Vagina (tissue), 2 donors: ENCODE measurements at regions not wholly inside any gene's neighbourhood (a gene's known extent, or its start where the extent isn't known, plus 50 kb on each side); places are given as distances from the start of the nearest gene placed in this dataset.

Experiments
- DNase-seq, 2 donors: peaks; one replicate each; pipeline ENCODE4 v3.0.0-alpha.2; 2017; ENCODE audit errors: extremely low spot score in 2 of 2
- H3K27ac ChIP-seq: fragments of 200-600 bp; sonication (generic); one replicate; pipeline ENCODE4 v1.5.1; 2019
- H3K27me3 ChIP-seq: fragments of 200-600 bp; sonication (generic); one replicate; pipeline ENCODE4 v1.5.1; 2019
- H3K36me3 ChIP-seq, 2 donors: fragments of 200-600 bp; sonication (generic); one replicate each; pipeline ENCODE4 v1.5.1; 2017 to 2019
- H3K4me1 ChIP-seq: fragments of 200-600 bp; sonication (generic); one replicate; pipeline ENCODE4 v1.5.1; 2019
- H3K4me3 ChIP-seq, 2 donors: fragments of 200-600 bp; sonication (generic); 1 replicate in 1 of 2; 2 replicates in 1 of 2; pipeline ENCODE4 v1.5.1; 2016 to 2019
- H3K9me3 ChIP-seq: fragments of 200-600 bp; sonication (generic); one replicate; pipeline ENCODE4 v1.5.1; 2019
- CTCF ChIP-seq, 3 experiments: fragments of 450-650 bp in 2 of 3; fragments of 200-600 bp in 1 of 3; sonication (generic) in 1 of 3; IDR thresholded peaks; one replicate each; pipeline ENCODE4 v1.5.1; 2017 to 2019; ENCODE audit warnings: antibody characterized with exemption in 3 of 3, mild to moderate bottlenecking in 2 of 3, moderate library complexity in 2 of 3
- POLR2A ChIP-seq, 2 donors: fragments of 450-650 bp; IDR thresholded peaks; one replicate each; pipeline ENCODE4 v1.6.1; 2017; ENCODE audit warnings: antibody characterized with exemption in 2 of 2, mild to moderate bottlenecking in 2 of 2, moderate library complexity in 2 of 2
- POLR2AphosphoS5 ChIP-seq, 2 donors: sonication (generic); formaldehyde crosslinking; IDR thresholded peaks; one replicate each; pipeline ENCODE4 v1.9.0; 2017; ENCODE audit warnings: antibody characterized with exemption in 2 of 2, mild to moderate bottlenecking in 2 of 2, low read depth in 1 of 2; ENCODE audit not compliant: insufficient read depth in 1 of 2
- intact Hi-C: fragments of 100-400 bp; cut with DNase I; formaldehyde crosslinking; loops from one replicate; pipeline ENCODE4 v1.15.1; 2023

DNA sequence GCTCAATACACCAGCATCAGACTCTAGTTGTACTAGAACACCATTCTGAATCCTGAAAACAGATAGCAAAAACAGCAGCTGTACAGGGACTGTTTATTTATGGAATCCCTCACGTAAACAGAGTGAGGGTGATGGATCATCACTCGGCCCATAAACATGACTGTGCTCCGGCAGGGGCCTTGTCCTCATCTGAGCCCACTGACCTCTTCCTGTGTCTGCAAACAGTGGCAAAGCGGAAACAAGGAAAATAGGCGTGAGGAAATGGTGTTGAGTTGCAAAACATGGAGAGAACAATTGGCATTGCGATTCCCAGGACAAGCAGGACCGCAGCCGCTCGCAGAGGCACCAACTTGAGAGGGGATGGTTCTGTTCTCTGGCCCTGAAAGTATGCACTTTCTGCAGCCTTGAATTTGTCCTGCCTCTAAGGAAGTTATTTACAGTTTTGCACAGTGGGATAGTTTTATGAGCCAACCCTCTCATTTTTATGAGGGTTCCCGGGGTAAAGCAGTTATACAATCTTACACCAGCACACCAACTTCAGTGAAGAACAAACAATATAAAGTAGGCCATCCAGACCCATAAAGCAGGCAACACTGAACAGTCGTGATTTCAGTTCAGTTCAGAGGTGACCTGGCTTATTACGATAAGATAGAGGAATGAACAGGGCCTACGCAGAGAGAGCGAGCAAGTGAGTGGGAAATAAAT, 248.0 kb upstream of the FZD8 start:
- no peak for DNase-seq
- intact Hi-C loops: no loop called here
- peaks cover 7% of the 10 kb centered on the region for H3K4me1 ChIP-seq
- no peaks in the 10 kb centered on the region for H3K36me3 ChIP-seq
- H3K27me3 ChIP-seq: no peaks in the 10 kb centered on the region
- H3K27ac ChIP-seq: no peak overlapping the region
- TF ChIP-seq POLR2A (IDR thresholded peaks at IDR 0.05): no peak
- no peak for TF ChIP-seq CTCF (IDR thresholded peaks at IDR 0.05)
- TF ChIP-seq POLR2AphosphoS5 (IDR thresholded peaks at IDR 0.05; ENCODE audit: insufficient read depth in 1 of 2, low read depth in 1 of 2): no peak
- no peak overlapping the region for H3K4me3 ChIP-seq
- H3K9me3 ChIP-seq: no peaks in the 10 kb centered on the region

GRCh38 chr10:35889226-35889625, 247.1 kb upstream of the FZD8 start:
- no peak overlapping the region for H3K4me3 ChIP-seq
- no peaks in the 10 kb centered on the region for H3K27me3 ChIP-seq
- H3K4me1 ChIP-seq: peaks cover 7% of the 10 kb centered on the region
- DNase-seq: no peak
- H3K27ac ChIP-seq: no peak overlapping the region
- H3K9me3 ChIP-seq: no peaks in the 10 kb centered on the region
- TF ChIP-seq POLR2AphosphoS5 (IDR thresholded peaks at IDR 0.05; ENCODE audit: insufficient read depth in 1 of 2, low read depth in 1 of 2) (no peak), CTCF (IDR thresholded peaks at IDR 0.05) (no peak)
- H3K36me3 ChIP-seq: no peaks in the 10 kb centered on the region
- intact Hi-C loops: no loop called here

DNA sequence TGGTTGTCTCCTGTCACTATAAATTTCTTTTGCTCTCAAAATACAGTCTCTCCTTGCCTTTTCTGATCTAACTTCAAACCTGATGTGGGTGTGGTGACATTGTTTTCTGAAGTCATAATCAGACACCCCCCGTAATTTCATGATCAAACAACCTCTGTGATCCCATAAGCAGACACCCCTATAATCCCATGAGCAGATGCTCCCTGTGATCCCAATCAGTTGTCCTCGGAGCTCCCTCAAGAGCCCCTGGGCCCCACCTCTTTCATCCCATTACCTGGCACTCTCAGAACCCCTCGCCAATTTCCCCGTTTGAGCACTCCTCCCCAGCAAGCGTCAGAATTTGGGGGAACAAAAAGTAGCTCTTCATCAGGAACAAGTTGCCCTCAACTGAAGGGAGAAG, 246.3 kb upstream of the FZD8 start:
- no peak for DNase-seq

DNA sequence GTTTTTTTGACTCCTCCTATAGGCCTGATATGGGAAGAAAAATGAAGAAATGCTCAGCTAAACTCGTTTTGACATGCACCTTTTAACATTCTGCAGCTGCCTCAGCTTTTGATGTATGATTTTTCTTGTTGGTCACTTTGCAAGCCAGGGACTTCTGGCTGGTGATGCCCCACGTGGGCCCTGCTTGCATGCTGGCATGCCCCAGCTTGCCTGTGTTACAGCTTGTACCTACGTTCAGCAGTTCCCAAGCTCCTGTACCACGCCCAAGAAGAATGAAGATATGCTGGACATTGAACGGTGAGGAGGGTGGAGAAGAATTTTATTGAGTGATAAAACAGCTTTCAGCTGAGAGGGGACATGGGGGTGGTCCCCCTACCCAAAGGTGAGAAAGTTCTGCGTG, 245.6 kb upstream of the FZD8 start:
- TF ChIP-seq POLR2AphosphoS5 (IDR thresholded peaks at IDR 0.05; ENCODE audit: insufficient read depth in 1 of 2, low read depth in 1 of 2): no peak
- no peak for TF ChIP-seq CTCF (IDR thresholded peaks at IDR 0.05)
- TF ChIP-seq POLR2A (IDR thresholded peaks at IDR 0.05): no peak
- Histone ChIP-seq H3K4me3 (no peak overlapping the region), H3K36me3 (no peaks in the 10 kb centered on the region), H3K27me3 (no peaks in the 10 kb centered on the region), H3K27ac (no peak overlapping the region), H3K9me3 (no peaks in the 10 kb centered on the region), H3K4me1 (peaks cover 7% of the 10 kb centered on the region)
- no peak for DNase-seq
- intact Hi-C loops: no loop called here

More for the DNA sequence above, 246.3 kb upstream of the FZD8 start:
- Histone ChIP-seq H3K4me3 (no peak overlapping the region), H3K36me3 (no peaks in the 10 kb centered on the region), H3K4me1 (peaks cover 7% of the 10 kb centered on the region), H3K9me3 (no peaks in the 10 kb centered on the region), H3K27me3 (no peaks in the 10 kb centered on the region), H3K27ac (no peak overlapping the region)
- intact Hi-C loops: no loop called here
- TF ChIP-seq POLR2A (IDR thresholded peaks at IDR 0.05): no peak

GRCh38 chr10:35885076-35885475, 243.0 kb upstream of the FZD8 start:
- DNase-seq: no peak
- intact Hi-C loops: no loop called here
- H3K36me3 ChIP-seq: no peaks in the 10 kb centered on the region
- no peak overlapping the region for H3K27ac ChIP-seq
- peaks cover 3% of the 10 kb centered on the region for H3K4me1 ChIP-seq
- no peak overlapping the region for H3K4me3 ChIP-seq
- no peaks in the 10 kb centered on the region for H3K27me3 ChIP-seq
- TF ChIP-seq POLR2AphosphoS5 (IDR thresholded peaks at IDR 0.05; ENCODE audit: insufficient read depth in 1 of 2, low read depth in 1 of 2) (no peak), POLR2A (IDR thresholded peaks at IDR 0.05) (no peak), CTCF (IDR thresholded peaks at IDR 0.05) (no peak)
- no peaks in the 10 kb centered on the region for H3K9me3 ChIP-seq
